Esophagus mucosa (tissue), 1 donor: ENCODE measurements at regions not wholly inside any gene's neighbourhood (a gene's known extent, or its start where the extent isn't known, plus 50 kb on each side); places are given as distances from the start of the nearest gene placed in this dataset.

Source experiments
- ATAC-seq: fragments of 200-7000 bp; cut with Tn5 transposase; one replicate; pipeline ENCODE4 v1.9.1; 2020
- donor health status: DM: yes; HTN: yes; CAD: no.

DNA sequence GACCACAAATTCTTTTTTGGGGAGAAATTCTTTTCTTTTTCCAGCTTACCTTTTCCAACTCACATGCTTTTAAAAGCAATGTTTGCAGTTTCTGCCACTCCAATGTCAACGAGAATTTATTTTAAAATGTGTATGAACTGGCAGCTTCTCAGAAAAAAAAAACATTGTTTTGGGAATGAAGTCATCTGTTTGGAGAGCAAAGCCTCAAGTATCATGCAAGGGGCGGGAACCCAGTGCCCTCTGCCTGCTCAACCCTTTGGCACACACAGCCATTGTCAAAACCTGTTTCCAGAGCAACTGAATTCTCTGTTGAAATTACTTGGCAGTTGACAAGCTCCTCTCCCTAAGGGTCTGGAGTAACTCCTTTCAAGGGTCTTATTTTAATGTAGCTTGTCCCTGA lies 128.5 kb downstream of the QPCT start:
- ATAC-seq = no peak

DNA sequence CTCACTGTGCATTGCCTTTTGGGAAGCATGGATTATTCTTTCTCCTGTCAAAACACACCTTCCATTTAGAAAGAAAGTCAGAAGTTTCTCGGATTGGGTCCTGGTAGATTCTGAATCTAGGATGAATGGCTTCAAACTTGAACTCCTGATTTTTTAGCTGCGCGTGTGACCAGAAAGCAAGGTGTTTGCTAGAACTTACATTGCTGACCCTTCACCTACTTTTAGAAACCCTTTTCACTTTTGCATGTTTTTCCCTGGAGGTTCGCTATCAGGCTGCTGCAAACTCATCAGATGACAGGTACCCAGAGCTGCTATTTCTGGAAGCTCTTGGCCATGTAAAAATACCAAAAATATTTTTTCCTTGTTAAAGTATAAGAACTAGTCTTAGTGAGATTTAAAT lies 132.0 kb downstream of the QPCT start:
- no peak for ATAC-seq

DNA sequence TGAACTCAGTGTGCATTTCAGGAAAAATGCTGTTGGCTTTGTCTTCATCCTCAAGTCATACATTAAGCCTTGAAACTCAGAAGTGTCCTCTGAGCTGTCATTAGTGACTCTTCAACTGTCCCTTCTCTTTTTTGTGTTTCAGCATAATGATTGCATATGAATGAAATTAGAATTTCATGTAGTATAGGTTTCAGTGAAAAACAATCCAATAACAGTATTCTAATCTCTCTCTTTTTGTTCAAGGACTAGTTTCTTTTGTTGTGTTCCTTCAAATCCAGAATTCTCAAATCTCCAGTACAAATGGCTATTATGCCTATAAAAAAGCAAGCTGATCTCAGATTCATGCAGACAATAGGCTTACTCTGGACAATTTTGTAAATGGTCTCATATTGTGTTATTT lies 133.5 kb downstream of the QPCT start:
- no peak for ATAC-seq

DNA sequence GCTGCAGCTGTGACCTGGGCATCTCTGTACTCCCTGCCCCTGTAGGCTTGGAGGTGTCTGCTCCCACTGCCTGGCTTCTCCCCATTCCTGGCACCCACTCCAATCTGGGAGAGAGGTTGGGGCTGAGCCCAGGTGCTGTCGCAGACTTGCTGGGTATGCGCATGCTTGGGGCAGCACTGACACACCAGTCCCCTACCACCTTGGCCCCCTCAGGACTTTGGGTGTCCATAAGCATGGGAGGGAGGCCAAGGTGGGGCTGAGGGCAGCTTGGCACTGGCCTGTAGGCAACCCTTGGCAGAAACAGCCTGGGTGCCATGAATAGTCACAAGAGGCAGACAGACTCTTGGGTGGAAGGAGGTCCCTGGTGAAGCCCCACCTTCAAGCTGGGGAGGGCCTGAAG lies 136.8 kb downstream of the QPCT start:
- no peak for ATAC-seq

DNA sequence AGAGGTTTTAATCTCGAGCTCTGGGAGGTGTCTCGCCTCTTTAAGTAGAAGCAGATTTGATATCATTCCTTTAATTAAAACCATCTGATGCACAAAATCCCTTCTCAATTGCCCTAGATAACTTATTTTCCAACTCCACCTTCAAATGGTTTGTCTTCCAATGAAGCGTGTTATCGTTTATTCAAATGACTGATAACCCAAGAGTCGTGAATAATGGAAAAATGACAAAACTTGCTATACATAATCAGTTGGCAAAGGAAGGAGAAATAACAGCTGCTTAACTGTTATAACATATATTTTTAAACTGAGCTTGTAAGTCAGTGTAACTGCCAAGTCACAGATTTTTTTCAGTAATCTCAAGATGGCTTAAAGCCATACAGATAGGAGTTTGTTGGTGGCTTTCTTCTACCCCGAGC lies 144.6 kb downstream of the QPCT start:
- no peak for ATAC-seq

DNA sequence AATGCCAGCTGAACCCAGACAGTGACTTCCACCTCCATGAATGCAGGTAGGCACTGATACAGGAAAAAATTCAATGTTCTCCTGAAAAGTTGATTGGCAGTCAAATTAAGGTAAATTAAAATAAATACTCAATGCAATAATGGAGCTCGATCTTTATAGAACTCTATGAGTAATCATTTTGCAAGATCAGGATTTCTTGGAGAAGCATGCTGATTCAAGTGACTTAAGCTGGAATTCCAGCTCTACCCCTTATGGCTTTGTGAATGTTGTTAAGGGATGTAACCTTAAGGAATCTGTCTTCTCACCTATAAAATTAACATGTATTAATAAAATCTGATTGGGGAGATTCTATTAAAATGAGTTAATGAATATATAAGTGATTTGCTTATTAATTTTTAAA lies 145.1 kb downstream of the QPCT start:
- no peak for ATAC-seq

DNA sequence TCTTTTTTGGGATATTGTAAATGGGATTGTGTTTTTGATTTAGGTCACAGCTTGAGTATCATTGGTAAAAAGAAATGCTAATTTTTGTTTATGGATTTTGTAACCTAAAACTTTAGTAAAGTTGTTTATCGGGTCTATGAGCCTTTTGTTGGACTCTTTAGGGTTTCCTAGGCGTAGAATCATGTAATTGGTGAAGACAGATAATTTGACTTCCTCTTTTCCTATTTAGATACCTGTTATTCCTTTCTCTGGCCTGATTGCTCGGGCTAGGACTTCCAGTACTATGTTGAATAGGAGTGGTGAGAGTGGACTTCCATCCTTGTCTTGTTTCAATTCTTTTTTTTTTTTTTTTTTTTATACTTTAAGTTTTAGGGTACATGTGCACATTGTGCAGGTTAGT lies 149.0 kb downstream of the QPCT start:
- ATAC-seq = no peak

DNA sequence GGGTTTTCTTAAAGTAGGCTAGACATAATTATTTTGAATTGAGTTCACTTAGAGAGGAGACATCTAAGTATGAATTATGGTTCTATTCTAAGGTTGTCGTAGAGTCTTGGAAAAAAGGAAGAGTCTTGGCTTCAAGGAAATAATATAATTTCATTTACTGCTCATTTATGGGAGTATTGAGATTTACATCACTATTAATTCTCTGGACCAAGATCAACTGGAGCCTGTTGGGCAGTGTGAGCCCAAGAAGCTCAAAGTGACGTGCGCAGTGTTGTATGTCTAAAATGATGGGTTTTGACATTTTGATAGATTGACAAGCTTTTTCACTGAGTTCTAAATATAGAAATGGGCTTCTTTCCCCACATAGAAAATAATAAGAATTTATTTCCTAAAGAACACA lies 154.7 kb downstream of the QPCT start:
- no peak for ATAC-seq

DNA sequence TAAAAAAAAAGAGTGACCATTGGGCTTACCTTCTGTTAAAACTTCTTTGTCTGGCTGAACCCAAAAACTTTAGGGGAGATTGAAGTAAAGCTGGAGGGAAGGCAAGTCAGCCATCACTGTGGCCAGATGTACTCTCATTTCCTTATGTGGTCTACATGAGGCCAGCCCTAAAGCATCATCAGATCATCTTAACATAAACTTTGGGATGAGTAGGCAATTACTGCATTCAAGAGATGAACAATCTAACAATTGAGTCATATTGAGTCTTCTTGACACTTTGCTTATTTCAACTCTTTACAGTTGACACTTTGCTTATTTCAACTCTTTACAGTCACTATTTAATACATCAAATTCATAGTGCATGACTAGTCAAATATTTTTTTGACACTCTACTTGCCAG lies 155.6 kb downstream of the QPCT start:
- no peak for ATAC-seq

DNA sequence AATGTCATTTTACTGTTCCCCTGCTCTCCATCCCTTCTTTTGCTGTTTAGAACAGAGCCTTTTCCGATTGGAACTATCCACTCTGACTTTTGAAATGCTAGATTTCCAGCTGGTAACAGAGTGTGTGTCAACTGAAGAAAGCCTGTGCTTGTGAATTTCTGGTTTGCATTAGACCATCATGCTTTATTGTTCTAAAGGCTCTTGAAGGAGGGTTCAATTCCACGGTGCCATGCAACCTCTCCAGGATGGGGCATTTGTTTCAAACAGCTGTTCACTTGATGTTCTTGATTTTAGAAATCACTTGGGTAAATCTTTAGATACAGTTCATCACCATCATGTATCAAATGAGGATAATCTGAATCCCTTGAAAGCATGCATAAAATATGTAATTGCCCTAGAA lies 156.7 kb downstream of the QPCT start:
- no peak for ATAC-seq

DNA sequence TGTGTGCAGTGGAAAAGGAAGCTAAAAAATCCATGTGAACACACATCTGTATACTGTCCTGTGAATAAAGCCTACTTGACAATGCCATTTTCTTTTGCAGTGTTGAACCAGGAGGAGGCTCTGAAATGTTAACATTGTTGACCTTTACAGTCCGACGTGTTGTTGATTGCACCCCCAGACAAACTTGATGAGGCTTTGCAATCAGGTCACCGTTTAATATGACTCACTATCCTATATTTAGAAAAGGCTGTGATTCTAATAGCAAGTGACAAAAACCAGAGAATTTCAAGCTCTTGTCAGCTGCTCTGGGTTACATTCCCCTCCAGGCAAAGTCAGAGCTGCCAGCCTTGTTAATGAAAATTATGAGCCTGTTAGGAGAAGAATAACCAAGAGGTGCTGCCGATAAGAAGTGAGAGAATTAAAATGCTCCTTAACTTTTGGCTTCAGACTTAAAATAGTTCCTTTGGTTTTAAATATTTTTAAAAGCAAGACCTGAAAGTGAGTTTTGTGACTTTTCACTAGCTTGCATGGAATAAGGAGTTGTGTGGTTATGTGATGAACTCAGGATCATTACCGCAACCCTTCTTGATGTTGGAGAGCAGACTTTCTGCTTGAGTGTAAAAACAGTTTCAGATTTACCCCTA lies 162.1 kb downstream of the QPCT start:
- ATAC-seq = no peak

DNA sequence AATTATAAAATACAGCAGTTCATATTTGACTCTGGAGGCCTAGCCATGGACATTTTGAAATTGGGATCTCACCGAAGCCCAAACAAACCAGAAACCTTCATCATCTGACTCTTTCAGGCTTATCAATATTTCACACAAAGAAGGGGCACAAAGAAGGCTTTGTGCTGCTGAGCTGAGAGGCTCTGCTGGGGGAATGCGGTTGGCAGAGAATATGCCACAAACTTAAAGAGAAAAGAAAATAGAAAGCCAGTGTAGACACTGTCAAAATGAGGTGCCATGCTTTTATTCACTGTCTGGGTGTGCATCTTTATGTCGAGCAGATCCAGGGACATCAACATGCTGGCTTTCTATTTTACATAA lies 162.6 kb downstream of the QPCT start:
- ATAC-seq = no peak

DNA sequence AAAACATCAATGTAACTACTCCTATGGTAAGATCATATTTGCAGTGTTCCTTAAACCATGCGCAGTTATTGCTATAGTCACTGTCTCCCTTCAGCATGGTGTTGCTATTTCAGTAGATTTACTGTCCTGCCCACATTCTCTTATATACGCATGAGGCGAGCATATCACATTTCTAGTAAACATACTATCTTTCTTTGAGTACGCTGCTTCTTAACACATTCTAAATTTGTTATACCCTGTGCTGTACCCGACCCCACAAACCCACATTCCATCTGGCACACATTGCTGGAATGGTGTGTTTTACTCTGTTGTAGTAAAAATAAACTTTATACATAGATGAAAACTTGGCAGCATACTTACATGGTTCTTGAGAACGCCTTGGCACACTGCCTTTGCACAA lies 163.3 kb downstream of the QPCT start:
- ATAC-seq = no peak

DNA sequence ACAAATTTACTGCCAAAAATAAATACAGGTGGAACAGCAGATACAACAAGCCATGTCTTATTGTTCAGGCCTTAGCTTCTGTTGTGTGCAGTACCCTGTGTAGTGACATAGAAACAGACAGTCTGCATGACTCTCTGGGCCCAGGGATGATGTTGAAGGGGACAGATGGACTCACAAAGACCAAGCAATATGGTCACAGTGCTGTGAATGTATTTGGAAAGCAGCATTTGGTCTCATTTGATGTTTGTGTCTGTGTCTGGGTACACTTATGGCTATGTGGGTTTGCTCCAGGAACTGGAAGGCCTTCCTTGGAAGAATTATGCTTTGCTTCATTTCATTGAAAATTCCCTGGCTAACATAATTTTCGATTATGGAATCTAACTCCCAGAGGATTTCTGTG lies 158.5 kb downstream of the CDC42EP3 start:
- no peak for ATAC-seq

DNA sequence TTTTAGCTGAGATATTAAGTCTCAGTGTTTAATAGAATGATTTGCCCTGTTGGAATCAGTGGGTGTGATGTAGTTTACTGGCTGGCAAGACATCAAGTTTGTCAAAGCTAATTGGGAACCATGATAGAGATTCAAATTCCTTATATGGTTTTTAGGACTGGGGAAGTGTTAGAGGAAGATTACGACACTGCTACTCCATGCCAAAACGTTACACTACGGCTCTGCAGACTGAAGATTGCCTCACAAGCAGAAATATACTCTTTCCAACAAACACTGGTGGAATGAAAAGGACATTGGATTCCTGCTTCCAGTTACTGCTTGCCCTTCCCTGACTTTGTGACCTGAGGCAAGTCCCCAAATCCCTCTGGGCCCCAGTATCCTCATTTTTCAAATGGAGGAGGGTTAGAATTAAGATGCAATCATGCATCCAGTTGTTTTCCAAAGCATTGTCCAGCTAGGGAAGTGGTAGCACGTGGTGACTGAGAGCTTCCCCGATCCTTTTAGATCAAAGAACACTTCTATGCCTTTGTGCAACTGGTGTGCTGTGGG lies 147.6 kb downstream of the CDC42EP3 start:
- peak; percentile 77 for ATAC-seq

DNA sequence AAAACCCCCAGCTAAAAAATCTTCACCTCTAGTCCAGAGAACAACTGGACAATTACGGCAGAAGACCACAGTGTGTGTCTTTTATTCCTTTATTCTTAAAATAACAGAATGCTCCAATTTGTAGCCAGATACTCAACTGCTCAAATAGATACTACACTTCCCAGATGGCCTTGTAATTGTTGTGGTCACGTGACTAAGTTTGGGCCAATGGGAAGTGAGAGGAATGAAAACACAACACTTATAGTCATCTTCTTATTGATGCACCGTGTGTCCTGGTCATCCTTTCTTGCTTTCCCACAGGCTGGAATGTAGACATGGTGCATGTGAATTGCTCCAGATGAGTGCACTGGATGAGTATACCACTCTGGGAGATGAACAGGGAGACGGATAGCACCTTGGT lies 145.1 kb downstream of the CDC42EP3 start:
- ATAC-seq = no peak

DNA sequence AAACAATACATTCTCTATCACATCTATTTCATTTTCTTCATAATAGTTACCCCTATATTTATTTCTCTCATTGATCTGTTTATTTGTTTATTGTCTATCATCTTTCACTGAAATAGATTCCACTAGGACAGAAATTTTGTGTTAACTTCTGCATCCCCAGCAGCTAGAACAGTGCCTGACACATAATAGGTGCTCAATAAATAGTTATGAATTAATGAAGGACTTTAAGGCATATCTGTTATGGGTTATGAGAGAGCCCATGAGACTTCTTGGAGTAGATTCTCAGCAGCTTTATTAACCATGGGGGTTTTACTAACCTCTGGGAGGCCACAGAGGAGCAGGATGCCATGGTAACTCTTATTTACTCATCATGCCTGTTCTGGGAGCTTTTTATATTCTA lies 144.6 kb downstream of the CDC42EP3 start:
- no peak for ATAC-seq

DNA sequence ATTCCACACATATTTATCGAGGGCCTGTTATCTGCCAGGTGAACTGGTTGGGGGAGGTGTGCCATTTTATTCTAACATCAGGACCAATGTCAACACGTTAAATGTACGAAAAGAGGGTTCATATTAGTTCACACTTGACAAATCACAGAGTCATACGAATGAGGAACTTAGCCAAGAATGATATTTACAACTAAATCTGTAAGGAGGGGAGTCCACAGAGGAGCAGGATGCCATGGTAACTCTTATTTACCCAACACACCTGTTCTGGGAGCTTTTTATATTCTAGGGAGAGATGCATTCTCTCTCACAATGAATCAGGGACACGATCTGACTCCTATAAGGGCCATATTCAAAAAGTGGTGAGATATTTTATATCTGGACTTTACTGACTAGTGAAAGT lies 144.1 kb downstream of the CDC42EP3 start:
- no peak for ATAC-seq

DNA sequence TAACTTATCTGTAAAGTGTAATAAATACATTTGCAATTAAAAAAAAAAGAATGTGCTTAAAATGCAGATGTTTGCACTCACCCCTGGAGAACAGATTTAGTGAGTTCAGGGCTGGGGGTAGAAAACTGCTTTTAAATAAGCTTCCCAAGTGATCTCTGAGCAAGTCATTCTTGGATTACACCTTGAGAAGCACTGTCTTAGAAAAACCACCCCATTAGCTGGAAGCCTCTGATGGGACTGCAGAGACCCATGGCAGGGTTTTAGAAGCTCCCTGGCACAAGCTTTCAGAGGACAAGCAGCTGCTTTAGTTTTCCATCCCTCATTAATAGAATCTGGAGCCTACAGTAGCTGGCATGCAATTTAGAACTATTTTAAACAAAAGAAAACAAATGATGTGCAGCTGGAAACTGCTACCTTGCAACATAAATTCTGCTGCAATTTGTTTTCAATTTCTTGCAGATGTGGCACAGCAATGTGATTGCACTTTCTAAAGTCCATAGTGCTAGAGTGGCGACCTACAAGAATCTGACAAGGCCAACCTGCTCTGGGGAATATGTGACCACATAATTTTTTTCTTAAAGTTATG lies 141.5 kb downstream of the CDC42EP3 start:
- ATAC-seq = no peak

DNA sequence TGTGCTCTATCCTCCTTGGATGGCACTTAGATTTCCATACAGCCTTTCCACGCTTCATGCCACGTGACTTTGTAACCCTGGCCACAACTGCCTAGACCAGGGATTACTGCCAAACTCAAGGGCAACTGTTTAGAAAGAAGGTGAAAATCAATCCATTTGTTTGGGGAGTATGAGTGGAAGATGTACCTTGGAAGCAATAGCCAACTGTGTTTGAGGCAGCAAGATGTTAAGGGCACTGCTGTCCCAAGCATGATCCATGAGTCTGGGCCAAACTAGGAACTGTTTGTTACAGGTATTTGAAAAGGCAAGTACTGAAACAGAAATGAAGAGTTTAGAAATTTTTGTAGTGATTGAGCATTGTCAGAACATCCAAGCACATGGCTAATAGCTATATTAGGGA lies 138.9 kb downstream of the CDC42EP3 start:
- no peak for ATAC-seq

DNA sequence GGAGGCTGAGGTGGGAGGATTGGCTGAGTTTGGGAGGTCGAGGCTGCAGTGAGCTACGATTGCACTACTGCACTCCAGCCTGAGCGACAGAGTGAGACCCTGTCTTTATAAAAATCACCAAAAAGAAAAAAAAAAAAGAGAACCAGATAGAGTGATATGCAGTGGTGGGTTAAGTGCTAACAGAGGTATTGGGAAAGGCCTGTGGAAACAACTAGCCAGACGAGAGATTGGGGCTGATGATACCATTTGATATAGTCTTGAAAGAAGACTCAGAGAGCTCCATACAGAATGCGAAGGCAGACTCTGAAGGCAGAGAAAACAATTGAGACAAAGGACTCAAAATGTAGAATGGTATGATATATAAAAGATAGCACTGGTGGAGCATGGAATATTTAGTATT lies 134.1 kb downstream of the CDC42EP3 start:
- ATAC-seq = no peak

DNA sequence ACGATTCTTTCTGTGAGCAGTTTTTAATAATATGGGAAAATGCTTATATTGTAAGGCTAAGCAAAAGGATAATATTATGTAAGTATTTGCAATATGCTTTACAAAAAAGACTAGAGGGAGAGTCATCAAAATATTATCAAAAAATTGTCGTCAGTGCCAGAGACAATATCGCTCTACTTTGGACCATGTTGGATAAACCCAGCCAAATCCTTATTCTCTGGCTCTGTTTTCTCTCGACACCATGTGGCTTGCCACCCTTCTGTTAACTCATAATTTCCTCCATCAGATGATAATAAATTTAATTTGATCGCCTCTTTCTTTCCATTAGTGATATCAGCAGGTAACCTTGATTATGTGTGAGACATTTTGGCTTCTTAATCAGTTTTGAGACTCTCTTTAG lies 129.9 kb downstream of the CDC42EP3 start:
- no peak for ATAC-seq

DNA sequence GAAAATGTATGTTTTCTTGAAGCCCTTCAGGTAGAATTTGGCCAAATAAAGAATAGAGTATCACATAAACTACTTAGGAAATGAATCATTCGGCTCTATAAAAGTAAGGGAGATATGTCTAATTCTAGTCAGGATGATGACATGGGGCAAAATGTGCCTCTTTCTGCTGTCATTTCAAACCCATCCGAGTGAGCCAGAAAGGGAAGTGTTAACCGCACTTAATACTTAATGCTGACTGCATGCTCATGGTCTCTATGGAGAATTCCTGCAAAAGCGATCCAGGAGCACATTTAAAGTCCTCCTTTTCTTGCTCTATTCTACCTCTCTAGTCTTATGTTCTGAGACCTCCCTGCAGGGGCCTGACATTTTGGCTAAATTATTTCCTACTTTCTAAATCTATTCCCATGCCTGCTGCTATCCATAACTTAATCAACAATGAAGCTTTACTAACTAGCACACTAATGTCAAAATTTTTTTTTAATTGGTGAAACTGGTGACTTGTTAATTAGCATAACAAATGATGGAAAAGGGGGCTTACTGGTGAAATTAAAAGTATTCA lies 127.4 kb downstream of the CDC42EP3 start:
- ATAC-seq = no peak

DNA sequence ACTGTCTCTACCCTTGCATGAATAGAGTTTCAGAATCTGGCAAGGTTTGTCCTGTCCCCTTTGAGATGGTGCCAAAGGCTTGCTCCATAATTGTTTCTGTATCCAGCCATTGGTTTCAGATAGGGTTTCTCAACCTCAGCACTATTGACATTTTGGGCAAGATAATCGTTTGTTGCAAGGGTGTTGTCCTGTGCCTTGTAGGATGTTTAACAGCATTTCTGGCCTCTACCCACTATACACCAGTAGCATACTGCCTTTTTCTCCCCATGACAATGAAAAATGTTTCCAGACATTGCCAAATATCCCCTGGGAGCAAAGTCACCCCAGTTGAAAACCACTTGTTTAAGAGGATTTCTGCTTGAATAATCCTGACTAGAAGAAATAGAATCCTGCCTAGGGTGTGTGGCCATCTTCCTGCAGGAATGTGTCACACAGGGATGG lies 126.8 kb downstream of the CDC42EP3 start:
- no peak for ATAC-seq

DNA sequence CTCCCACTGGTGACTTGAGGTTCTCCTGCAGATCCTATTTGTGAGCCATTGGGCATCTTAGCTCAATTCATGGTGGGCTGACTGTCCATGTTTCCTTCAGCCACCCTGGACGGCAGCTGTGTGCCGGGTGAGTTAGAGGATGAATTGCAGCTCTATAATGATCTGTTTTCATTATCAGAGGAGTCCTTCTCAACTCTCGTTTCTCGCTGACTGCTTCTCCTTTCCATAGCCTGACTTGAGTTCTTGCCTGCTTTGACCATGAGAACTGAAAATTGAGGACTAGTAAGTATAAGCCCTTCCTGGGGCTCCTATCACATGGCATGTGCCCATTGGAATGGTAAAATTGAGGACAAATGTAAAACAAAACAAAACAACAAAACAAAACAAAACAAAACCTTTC lies 121.8 kb downstream of the CDC42EP3 start:
- ATAC-seq = no peak
